ENCODE measurements at regions not wholly inside any gene's neighbourhood (a gene's known extent, or its start where the extent isn't known, plus 50 kb on each side); places are given as distances from the start of the nearest gene placed in this dataset.

DNA sequence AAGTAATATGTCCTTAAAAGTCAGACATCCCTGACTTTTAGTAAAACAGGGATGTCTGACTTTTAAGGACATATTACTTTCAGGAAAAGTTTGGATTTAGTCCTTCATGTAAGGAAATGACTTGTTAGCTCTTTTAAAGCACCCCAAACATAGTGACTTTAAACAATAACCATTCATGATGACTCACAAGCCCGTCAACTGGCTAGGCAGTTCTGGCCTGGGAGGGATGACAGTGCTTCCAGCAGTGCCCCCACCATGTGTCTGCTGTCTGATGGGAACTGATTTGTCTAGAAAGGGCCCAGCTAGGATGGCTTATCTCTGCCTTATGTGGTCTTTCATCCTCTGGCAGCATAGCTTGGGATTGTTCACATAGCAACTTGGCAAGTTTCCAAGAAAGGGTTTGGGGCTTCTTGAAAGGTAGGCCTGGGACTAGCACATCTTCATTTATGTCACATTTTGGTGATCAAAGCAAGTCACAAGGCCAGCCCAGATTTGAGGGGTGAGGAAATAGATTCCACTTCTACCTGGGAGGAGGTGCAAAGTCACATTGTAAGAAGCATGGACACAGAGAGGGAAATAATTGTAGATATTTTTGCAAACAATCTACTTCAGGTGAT lies 143.5 kb downstream of the C1orf94 start:
- H3K9me3 ChIP-seq (ENCODE audit: insufficient read depth, low read depth, low read length), result peaks cover 11% of the 10 kb centered on the region
- no peaks in the 10 kb centered on the region for H3K79me2 ChIP-seq (ENCODE audit: control insufficient read depth, insufficient read depth, low read length, poor library complexity)
- H3K18ac ChIP-seq (ENCODE audit: low read length), result no peak overlapping the region
- no CpG with 5 or more reads among the region's 1 CpG for WGBS (ENCODE audit: extremely low coverage, insufficient coverage, insufficient read length)
- no peak overlapping the region for H2AK5ac ChIP-seq (ENCODE audit: low read length)
- H2AFZ ChIP-seq (ENCODE audit: insufficient read depth, low read length, poor library complexity), result no peak overlapping the region
- no peak for DNase-seq
- no peaks in the 10 kb centered on the region for H3K36me3 ChIP-seq (ENCODE audit: control insufficient read depth in 1 of 2, insufficient read depth in 2 of 2, low read length in 2 of 2)
- H3K4me2 ChIP-seq (ENCODE audit: low read length), result no peak overlapping the region
- H4K91ac ChIP-seq (ENCODE audit: low read depth, low read length), result no peak overlapping the region
- no peak overlapping the region for H3K27ac ChIP-seq (ENCODE audit: low read depth, low read length)
- H2BK12ac ChIP-seq (ENCODE audit: low read length), result no peak overlapping the region
- no peak overlapping the region for H2BK120ac ChIP-seq (ENCODE audit: insufficient read depth, low read length, poor library complexity)
- no peak overlapping the region for H3K23ac ChIP-seq (ENCODE audit: low read length)
- H3K9ac ChIP-seq (ENCODE audit: low read length), result no peak overlapping the region
- H4K12ac ChIP-seq (ENCODE audit: low read depth, low read length), result no peak overlapping the region
- no peak overlapping the region for H3K4me3 ChIP-seq (ENCODE audit: low read depth, low read length)
- no peaks in the 10 kb centered on the region for H3K79me1 ChIP-seq (ENCODE audit: low read length)
- no peak overlapping the region for H2BK5ac ChIP-seq (ENCODE audit: low read depth, low read length, poor library complexity)
- no peaks in the 10 kb centered on the region for H3K27me3 ChIP-seq (ENCODE audit: insufficient read depth, low read length)
- no peak overlapping the region for H3K14ac ChIP-seq (ENCODE audit: low read length)
- H4K8ac ChIP-seq (ENCODE audit: low read depth, low read length), result no peak overlapping the region
- no peak overlapping the region for H3K4ac ChIP-seq (ENCODE audit: low read depth, low read length)
- peaks cover 0 to 3% of the 10 kb centered on the region in 2 experiments for H3K4me1 ChIP-seq (ENCODE audit: control insufficient read depth in 1 of 2, insufficient read depth in 2 of 2, low read length in 2 of 2)

DNA sequence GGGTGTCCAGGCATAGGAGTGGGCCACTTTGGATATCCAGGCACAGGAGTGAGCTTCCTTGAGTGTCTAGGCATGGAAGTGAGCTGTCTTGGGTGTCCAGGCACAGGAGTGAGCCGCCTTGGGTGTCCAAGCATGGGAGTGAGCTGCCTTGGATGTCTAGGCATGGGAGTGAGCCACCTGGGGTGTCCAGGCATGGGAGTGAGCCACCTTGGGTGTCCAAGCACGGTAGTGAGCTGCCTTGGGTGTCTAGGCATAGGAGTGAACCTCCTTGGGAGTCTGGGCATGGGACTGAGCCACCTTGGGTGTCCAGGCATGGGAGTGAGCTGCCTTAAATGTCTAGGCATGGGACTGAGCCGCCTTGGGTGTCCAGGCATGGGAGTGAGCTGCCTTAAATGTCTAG lies 146.3 kb downstream of the C1orf94 start:
- Histone ChIP-seq H4K91ac (ENCODE audit: low read depth, low read length) (no peak overlapping the region), H3K27me3 (ENCODE audit: insufficient read depth, low read length) (no peaks in the 10 kb centered on the region), H3K14ac (ENCODE audit: low read length) (no peak overlapping the region), H4K12ac (ENCODE audit: low read depth, low read length) (no peak overlapping the region), H2BK120ac (ENCODE audit: insufficient read depth, low read length, poor library complexity) (no peak overlapping the region), H3K79me2 (ENCODE audit: control insufficient read depth, insufficient read depth, low read length, poor library complexity) (no peaks in the 10 kb centered on the region), H2BK5ac (ENCODE audit: low read depth, low read length, poor library complexity) (no peak overlapping the region), H3K79me1 (ENCODE audit: low read length) (no peaks in the 10 kb centered on the region), H2AK5ac (ENCODE audit: low read length) (no peak overlapping the region), H2BK12ac (ENCODE audit: low read length) (no peak overlapping the region), H4K8ac (ENCODE audit: low read depth, low read length) (no peak overlapping the region), H3K9me3 (ENCODE audit: insufficient read depth, low read depth, low read length) (peaks cover 6% of the 10 kb centered on the region), H3K36me3 (ENCODE audit: control insufficient read depth in 1 of 2, insufficient read depth in 2 of 2, low read length in 2 of 2) (no peaks in the 10 kb centered on the region), H3K4me3 (ENCODE audit: low read depth, low read length) (no peak overlapping the region), H3K23ac (ENCODE audit: low read length) (no peak overlapping the region), H3K18ac (ENCODE audit: low read length) (no peak overlapping the region), H3K4me1 (ENCODE audit: control insufficient read depth in 1 of 2, insufficient read depth in 2 of 2, low read length in 2 of 2) (peaks cover 0 to 3% of the 10 kb centered on the region in 2 experiments), H3K4me2 (ENCODE audit: low read length) (no peak overlapping the region), H3K9ac (ENCODE audit: low read length) (no peak overlapping the region), H2AFZ (ENCODE audit: insufficient read depth, low read length, poor library complexity) (no peak overlapping the region), H3K27ac (ENCODE audit: low read depth, low read length) (no peak overlapping the region), H3K4ac (ENCODE audit: low read depth, low read length) (no peak overlapping the region)
- DNase-seq, result no peak
- WGBS (ENCODE audit: extremely low coverage, insufficient coverage, insufficient read length), result no CpG with 5 or more reads among the region's 3 CpGs

DNA sequence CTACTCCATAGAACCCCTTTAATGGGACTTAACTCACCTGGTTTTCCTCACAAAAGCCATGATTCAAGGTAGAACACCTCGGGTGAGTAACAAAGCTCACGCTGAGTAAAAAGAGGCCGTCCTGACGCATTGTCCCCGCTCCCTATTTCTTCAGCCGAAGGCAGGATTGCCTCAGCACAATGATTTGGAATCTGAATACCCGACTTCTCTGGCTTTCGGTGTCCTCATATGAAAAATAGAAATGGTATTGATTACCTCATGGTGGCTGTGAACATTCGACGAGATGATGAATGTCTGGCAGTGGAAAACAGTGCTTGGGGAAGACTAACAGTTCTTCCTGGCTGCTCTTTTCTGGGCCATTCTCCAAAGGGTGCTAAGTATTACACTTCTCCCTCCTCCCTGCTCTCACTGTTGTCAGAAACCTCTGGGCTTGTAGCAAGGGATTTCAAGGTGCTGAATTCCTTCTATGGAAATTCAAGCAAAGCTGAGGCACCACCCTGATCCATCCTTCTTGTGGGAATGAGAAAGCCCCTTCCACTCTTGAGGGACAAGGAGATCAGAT lies 148.3 kb downstream of the C1orf94 start:
- DNase-seq, result no peak
- Histone ChIP-seq H2AFZ (ENCODE audit: insufficient read depth, low read length, poor library complexity) (no peak overlapping the region), H3K18ac (ENCODE audit: low read length) (no peak overlapping the region), H2BK5ac (ENCODE audit: low read depth, low read length, poor library complexity) (no peak overlapping the region), H4K8ac (ENCODE audit: low read depth, low read length) (no peak overlapping the region), H3K79me1 (ENCODE audit: low read length) (no peaks in the 10 kb centered on the region), H3K36me3 (ENCODE audit: control insufficient read depth in 1 of 2, insufficient read depth in 2 of 2, low read length in 2 of 2) (no peaks in the 10 kb centered on the region), H3K14ac (ENCODE audit: low read length) (no peak overlapping the region), H4K91ac (ENCODE audit: low read depth, low read length) (no peak overlapping the region), H2AK5ac (ENCODE audit: low read length) (no peak overlapping the region), H3K23ac (ENCODE audit: low read length) (no peak overlapping the region), H3K9ac (ENCODE audit: low read length) (no peak overlapping the region), H3K79me2 (ENCODE audit: control insufficient read depth, insufficient read depth, low read length, poor library complexity) (no peaks in the 10 kb centered on the region), H3K4ac (ENCODE audit: low read depth, low read length) (no peak overlapping the region), H2BK120ac (ENCODE audit: insufficient read depth, low read length, poor library complexity) (no peak overlapping the region), H3K4me2 (ENCODE audit: low read length) (no peak overlapping the region), H3K27ac (ENCODE audit: low read depth, low read length) (no peak overlapping the region), H3K4me3 (ENCODE audit: low read depth, low read length) (no peak overlapping the region), H3K27me3 (ENCODE audit: insufficient read depth, low read length) (no peaks in the 10 kb centered on the region), H3K4me1 (ENCODE audit: control insufficient read depth in 1 of 2, insufficient read depth in 2 of 2, low read length in 2 of 2) (peaks cover 0 to 3% of the 10 kb centered on the region in 2 experiments), H2BK12ac (ENCODE audit: low read length) (no peak overlapping the region), H3K9me3 (ENCODE audit: insufficient read depth, low read depth, low read length) (peaks cover 6% of the 10 kb centered on the region), H4K12ac (ENCODE audit: low read depth, low read length) (no peak overlapping the region)
- no CpG with 5 or more reads among the region's 10 CpGs for WGBS (ENCODE audit: extremely low coverage, insufficient coverage, insufficient read length)

DNA sequence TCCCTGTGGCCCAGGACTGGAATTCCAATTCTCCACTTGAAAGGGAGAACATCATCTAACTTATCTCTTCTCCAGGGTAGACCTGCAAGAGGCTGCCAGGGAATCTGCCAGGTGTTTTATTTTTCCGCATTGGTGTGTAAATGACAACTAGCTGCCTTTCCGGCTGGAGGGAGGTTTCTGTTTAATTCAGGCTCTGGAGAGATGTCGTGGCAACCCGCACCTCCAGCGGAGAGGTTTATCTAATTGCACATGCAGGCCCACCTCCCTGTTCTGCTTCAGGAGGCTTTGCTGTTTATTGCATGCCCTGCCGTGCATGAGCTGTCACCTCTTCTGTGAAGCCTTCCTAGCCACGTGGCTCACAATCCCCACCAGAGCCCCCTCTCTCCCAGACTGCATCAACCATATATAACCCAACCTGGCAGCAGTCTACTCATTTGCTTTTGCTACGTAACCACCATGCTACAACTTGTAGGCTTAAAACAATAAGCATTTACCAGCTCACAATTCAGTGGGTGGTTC lies 151.6 kb downstream of the C1orf94 start:
- Histone ChIP-seq H3K27ac (ENCODE audit: low read depth, low read length) (no peak overlapping the region), H3K79me2 (ENCODE audit: control insufficient read depth, insufficient read depth, low read length, poor library complexity) (no peaks in the 10 kb centered on the region), H2BK5ac (ENCODE audit: low read depth, low read length, poor library complexity) (no peak overlapping the region), H3K79me1 (ENCODE audit: low read length) (no peaks in the 10 kb centered on the region), H3K23ac (ENCODE audit: low read length) (no peak overlapping the region), H2BK12ac (ENCODE audit: low read length) (no peak overlapping the region), H3K9ac (ENCODE audit: low read length) (no peak overlapping the region), H3K4me2 (ENCODE audit: low read length) (no peak overlapping the region), H2BK120ac (ENCODE audit: insufficient read depth, low read length, poor library complexity) (no peak overlapping the region), H4K91ac (ENCODE audit: low read depth, low read length) (no peak overlapping the region), H3K4me1 (ENCODE audit: control insufficient read depth in 1 of 2, insufficient read depth in 2 of 2, low read length in 2 of 2) (no peaks in the 10 kb centered on the region), H2AK5ac (ENCODE audit: low read length) (no peak overlapping the region), H4K8ac (ENCODE audit: low read depth, low read length) (no peak overlapping the region), H3K4me3 (ENCODE audit: low read depth, low read length) (no peak overlapping the region), H3K9me3 (ENCODE audit: insufficient read depth, low read depth, low read length) (no peaks in the 10 kb centered on the region), H4K12ac (ENCODE audit: low read depth, low read length) (no peak overlapping the region), H3K18ac (ENCODE audit: low read length) (no peak overlapping the region), H3K27me3 (ENCODE audit: insufficient read depth, low read length) (no peaks in the 10 kb centered on the region), H3K14ac (ENCODE audit: low read length) (no peak overlapping the region), H3K4ac (ENCODE audit: low read depth, low read length) (no peak overlapping the region), H2AFZ (ENCODE audit: insufficient read depth, low read length, poor library complexity) (no peak overlapping the region), H3K36me3 (ENCODE audit: control insufficient read depth in 1 of 2, insufficient read depth in 2 of 2, low read length in 2 of 2) (no peaks in the 10 kb centered on the region)
- WGBS (ENCODE audit: extremely low coverage, insufficient coverage, insufficient read length), result no CpG with 5 or more reads among the region's 8 CpGs
- no peak for DNase-seq
